HG03095 (cell line): ENCODE measurements at regions not wholly inside any gene's neighbourhood (a gene's known extent, or its start where the extent isn't known, plus 50 kb on each side); places are given as distances from the start of the nearest gene placed in this dataset.
"Not testable (repeated sequence)": the region's sequence is repeated elsewhere in the genome, so short reads cannot be mapped to it uniquely, and the experiment has no call there.

Experiments
- ATAC-seq: cut with Tn5 transposase; IDR thresholded peaks from one replicate; pipeline ENCODE4 v1.9.1; 2021; ENCODE audit warnings: moderate library complexity; ENCODE audit not compliant: unreplicated experiment

DNA sequence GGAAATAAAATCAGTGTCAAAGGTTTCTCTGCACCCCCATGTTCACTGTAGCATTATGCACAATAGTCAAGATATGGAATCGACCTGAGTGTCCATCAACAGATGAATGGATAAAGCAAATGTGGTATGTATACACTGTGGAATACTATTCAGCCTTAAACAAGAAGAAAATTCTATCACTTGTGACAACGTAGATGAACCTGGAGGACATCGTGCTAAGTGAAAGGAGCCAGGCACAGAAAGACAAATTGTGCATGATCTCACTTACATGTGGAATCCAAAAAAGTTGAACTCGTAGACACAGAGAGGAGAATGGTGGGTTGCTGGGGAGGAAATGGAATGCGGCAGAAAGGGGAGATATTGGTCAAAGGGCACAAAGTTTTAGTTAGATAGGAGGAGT is 136.3 kb upstream of the ESR1 start:
- ATAC-seq, result no peak

DNA sequence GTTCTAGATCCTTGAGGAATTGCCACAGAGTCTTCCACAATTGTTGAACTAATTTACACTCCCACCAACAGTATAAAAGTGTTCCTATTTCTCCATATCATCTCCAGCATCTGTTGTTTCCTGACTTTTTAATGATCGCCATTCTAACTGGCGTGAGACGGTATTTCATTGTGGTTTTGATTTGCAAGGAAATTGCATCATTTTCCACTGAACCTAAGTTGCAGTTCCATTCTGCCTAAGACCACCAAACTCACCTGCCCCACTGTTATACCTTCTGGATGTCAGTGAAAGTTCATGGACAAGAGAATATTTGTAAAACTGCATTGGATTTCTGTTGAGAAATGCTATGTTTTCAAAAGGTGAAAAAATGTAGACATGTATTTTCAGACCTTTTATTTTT is 132.9 kb upstream of the ESR1 start:
- no peak for ATAC-seq

DNA sequence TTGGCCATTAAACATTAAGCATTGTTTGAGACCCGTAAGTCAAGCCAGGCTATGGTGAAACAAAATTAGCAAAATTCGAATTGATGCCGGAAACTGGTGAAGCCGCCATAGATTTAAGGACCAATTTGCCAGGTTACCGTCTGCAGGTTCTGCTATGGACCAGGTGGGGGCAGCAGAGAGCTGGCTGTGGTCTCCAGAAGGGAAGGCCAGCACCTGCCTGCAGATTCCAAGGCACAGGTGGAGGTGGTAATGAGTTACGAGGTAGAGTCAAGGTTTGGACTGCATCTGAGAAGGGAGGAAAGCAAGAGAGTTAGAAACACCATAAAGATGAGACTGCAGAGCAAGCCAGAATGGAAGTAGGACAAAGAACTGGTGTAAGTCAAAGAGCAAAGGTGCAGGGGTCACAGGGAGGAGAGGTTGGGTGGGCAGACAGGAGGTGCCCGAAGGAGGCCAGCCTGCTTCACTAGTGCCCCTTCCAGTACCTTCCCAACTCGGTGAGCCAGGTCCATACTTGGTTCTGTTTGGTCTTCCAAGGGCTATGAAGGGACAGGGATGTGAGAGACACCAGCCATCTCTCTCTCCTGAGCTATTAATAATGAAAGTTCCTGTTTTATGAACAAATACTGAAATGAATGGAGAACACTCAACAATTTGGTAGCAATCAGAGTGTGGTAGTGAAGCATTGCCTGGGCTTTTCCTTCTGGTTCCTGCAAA is 131.6 kb upstream of the ESR1 start:
- ATAC-seq, result peak; percentile 93

DNA sequence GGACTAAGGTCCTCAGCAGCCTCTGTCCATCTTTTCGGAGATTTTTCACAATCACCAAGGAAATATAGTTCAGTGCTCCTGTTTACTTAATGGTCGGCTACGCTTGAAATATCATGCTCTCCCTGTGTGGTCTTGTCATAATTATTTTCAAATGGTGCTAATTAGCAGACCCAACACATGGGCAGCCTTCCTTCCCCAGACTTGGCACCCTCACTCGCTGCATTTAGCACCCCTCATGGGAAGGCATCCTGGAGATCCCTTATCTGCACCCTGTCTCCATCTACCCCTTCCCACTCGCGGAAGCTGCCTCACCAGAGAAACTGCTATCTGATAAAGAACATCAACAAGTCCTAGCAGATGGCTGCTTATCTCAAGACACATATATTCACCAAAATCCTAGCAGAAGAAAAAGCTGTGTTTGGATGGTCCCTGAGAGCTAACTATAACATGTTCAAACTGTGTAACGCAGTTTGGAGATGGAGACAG is 131.0 kb upstream of the ESR1 start:
- ATAC-seq, result no peak

DNA sequence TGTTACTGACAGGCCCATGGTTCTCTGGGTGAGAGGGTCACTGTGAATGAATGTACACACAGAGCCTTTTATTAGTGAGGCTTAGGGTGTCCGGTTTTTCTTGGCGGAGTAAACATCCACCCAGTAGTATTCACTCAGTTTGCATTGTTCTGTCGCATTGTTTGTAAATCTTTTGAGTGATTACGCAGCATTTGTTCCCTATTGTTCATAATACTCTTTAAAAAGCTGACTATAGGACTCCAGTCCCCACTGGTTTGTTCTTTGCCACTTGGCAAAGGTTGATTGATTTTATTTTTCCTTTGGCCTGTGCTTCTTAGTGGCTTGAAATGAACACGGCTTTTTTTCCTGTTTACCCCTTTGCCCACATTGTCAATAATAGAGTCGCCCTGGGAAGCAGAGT is 130.1 kb upstream of the ESR1 start:
- no peak for ATAC-seq

DNA sequence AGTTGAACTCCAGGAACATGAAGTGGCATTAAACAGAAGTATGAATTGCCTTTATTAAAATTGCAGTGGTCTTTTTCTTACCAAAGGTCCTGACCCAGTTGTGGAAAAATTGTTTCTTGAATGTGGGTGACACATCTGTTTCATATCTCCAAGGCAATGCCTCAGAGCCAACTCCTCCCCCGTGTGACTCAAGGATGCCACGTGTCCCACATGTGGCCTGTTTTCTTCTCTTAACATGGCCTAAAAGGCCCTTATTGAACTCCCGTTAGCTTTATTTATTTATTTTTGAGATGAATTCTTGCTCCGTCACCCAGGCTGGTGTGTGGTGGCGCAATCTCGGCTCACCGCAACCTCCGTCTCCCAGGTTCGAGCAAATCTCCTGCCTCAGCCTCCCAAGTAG is 128.4 kb upstream of the ESR1 start:
- no peak for ATAC-seq

DNA sequence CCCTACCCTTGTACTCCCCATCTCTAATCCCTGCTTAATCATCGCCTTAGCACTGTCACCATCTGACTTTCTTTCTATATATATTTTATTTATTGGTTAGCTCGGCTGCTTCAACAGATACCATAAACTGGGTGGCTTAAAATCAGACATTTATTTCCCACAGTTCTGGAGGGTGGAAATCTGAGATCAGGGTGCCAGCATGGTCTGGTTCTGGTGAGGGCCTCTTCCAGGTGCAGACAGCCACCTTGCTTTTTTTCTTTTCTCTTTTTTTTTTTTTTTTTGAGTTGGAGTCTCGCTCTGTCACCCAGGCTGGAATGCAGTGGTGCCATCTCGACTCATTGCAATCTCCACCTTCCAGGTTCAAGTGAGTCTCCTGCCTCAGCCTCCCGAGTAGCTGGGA is 127.5 kb upstream of the ESR1 start:
- no peak for ATAC-seq

DNA sequence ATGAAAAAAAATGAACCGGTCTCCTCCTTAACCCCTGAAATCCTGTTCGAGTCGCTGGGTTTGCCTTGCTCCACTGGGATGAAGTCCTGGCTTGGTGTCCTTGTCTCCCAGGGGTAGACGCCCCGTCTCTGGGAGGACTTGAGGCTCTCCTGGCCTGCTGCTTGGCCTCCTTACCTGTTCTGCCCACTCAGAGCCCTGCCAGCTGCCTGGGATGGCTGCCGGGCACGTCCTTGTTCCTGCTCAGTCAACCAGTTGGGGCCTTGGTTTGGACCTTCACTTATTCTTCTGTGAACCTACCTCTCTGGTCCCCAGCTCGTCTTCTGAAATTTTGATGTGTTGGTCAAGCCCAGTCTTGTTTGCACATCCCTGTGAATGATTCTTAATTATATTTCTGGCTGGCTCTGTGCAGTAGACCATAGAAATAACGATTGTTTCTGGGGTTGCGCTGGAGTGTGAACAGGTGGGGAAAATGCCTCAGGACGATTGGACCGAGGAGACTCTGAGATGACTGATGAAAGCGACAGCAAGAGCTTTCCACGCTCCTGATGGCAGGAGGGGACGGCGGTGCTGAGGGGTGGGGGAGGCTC is 126.5 kb upstream of the ESR1 start:
- ATAC-seq, result no peak

DNA sequence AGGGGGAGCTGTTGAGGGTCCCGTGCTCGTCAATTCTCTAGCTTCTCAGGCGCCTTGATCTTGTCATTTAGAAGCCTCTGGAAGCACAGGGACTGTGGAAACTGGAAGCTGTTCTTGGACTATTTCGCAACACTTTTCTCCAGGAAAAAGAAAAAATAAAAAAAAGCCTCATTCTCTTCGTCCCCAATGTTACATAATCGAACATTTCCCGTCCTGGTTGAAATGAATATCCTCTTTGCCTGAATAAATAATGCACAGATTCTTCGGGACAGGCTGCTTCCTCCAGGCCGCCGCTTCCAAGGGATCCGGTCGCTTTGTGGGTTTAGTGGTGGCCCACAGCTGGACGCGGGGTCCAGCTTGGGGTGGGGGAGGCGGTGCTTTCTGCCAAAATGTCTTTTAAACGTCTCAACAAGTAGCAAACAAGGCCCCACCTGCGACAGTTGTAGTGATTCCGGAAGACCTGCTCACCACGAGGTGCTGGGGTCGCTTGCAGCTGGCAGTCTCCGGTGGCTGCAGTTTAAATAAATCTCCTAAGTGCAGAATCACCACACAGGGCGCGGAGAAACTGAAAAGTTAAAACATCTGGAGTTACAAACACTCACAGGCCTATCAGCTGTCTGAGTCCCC is 125.9 kb upstream of the ESR1 start:
- ATAC-seq, result no peak

DNA sequence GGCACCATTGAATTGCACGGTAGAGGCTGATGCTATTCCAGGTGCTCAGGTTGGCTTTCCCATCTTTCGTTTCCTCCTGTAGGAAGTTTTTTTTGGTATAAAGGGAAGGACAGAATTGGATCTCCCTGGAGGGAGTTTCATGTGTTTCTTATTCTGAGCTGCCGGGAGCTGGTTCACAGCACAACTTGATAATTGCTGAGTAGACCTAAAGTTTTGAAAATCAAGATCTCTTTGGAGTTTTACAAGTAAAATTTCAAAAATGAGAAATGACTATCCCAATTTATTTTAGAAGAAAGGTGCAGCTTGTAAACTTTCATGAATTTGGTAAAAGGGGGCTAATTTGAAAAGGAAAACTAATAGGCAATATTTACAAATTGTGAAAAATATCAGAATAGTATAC is 125.2 kb upstream of the ESR1 start:
- no peak for ATAC-seq

DNA sequence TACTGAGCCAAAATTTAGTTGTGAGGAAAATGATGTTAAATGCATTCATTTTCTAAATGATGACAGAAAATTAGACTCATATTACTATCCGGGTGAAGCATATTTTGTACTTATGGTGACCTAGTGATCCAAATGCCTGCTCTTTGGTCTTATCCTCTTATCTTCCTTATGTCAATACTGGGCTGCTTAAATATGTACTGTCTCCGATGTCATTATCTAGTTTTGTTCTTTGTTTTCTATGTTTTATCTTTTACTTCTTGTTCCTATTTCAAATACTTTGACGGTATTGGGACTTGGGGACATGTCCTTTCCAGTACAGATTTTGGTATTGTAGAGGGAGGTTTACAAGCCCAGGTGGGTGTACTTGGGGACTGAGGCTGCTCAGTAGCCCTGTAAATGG is 124.6 kb upstream of the ESR1 start:
- no peak for ATAC-seq

DNA sequence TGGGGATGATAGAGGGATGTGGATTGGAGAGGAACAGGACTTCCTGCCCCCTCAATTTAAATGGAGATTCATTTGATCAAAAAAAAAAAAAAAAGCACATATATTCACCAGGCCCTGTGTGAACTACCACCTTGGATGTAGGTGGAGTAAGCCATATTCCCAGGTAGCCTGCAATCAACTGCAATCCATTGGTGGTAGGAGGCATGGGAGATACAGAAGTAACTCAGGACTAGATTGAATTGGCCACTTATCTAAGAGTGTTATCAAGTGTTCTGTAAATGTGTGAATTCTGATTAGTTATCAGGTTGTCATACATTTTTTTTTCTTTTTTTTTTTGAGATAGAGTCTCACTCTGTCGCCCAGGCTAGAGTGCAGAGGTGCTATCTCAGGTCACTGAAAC is 124.1 kb upstream of the ESR1 start:
- no peak for ATAC-seq

DNA sequence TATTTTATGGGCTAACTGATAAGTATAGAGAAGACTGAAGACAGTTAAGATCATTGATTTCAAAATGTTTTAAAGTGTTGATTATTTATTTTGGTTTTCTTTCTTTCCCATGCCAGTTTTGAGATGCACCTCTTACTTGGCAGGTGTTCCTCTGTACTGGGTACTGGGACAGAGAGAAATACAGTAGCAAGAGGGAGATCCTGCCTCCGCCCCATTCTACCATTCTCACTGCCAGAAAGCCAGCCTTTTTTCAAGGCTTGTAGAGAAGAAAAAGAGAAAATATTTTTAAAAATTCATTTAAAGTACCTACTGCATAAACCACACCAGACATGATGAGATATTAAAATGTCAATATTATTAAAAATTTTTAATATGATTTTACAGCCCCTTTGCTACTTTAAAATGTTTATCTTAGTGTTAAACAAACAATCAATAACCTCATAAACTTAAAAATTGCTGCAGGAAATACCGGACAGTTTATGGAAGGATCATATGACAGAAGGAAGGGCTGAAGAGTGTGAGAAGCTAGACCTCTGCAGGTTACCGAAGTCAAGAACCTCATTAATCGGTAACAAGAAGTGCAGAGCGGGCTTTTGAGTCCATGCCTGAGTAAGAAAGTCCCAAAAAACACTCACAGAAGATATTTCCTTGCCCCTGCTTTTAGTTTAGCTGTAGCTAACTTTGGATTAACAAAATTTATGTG is 117.8 kb upstream of the ESR1 start:
- no peak for ATAC-seq

DNA sequence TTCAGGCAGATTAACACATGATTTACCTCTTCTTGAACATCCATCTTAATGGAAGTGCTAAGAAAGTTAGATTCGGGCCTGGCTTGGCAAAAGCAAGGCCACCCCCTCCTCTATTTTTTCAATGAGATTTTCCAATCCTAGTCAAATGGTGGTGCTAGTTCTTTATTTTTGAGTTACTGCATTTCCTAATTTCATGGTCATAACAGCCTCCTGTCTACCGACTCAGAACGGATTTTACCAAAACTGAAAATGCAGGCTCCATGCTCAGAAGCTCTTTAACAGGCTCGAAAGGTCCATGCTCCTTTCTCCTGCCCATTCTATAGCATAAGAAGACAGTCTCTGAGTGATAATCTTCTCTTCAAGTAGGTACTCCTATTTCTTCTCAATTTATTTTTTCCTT is 117.2 kb upstream of the ESR1 start:
- ATAC-seq, result no peak

DNA sequence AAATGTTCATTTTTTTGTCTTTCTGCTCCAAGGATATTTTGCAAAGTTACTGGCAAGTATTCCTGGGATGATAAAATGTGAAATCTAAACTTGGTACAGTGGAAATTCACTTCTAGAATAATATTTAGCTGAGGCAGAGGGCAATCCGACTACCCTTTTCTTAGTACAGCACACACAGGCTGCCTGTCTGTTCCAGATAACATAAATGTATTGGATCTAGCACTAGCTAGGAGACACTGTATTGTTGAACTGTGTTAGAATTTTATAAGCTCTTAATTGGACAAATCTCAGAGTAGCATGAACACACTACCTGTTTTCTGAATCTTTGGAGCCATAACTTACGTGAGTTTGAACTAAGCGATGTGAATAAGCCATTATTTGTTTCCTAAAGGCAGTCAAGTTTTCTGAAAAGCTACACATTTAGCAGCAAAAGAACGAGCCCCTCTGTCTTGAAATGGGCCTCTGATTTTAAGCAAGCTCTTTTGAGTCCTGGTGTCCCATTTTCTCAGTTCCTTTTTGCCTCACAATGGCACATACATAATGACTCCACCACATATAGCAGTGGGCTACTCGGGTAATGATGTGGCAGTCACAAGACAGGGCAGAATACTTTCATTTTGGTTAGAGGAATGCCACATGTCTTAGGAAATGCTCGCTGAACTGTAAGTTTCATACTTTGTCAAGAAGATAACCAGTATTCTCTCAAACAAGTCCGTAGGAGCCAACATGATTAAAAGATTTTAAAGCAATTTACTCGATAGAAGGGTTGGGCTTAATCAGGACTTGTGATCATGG is 116.5 kb upstream of the ESR1 start:
- ATAC-seq, result peak; percentile 94

DNA sequence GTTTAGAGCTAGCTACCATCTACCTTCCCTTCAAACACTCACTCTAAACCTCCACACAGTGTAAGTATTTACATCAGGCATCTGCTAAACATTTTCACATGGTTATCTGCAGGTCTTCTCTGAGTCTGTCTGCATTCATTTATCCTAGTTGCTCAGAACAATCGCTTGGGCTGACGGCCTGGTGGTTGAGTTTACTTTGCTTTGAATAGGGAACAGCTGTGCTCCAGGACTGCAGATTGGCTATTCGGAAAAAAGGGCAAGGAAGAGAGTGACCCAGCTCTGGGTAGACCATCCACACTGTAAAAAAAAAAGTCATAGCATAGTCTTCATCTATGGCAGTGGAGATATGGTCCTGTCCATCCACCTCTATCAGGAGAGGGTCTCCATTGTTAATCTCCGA is 115.3 kb upstream of the ESR1 start:
- ATAC-seq, result no peak

DNA sequence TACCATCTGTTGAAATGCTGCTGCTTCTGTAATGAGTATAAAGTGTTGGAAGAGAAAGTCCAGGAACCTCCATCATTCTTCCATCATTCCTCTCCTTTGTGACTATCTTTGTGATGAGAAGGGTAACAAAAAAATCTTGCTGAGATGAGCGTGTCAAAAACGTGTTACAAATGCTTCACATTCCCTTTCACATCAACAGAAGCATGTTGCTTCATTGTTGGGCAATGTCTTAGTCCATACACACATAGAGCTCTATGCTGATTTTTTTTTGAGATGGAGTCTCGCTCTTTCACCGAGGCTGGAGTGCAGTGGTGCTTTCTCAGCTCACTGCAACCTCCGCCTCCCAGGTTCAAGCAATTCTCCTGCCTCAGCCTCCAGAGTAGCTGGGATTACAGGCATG is 114.1 kb upstream of the ESR1 start:
- no peak for ATAC-seq

DNA sequence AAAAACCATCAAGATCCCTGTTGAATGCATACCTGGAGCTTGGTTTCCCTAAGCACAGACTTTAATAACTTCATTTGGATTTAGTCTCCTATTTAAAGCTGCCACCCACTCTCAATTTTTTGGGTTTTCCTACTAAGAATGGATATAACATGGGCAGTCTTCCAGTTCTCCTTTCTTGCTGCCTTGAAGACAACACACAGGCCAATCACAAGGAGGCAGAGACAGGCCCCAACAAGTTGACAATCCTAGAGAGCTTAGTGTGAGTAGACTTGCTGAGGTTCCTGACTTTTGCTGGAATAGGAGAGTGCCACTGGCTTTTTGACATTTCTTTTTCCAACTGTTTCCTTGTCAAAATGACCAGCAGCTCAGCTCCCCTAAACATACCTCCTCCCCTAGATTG is 112.3 kb upstream of the ESR1 start:
- no peak for ATAC-seq

DNA sequence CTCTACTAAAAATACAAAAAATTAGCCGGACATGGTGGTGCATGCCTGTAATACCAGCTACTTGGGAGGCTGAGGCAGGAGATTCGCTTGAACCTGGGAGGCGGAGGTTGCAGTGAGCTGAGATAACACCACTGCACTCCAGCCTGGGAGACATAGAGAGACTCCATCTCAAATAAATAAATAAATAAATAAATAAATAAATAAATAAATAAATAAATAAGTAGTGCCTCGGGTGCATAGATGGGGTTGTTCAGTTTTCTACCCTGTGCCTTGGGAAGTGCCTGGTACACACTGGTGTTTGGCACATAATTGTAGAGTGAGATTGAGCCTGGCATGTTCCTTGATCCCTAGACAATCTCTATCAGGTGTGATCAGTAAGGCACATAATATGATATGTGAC is 111.2 kb upstream of the ESR1 start:
- not testable (repeated sequence) for ATAC-seq

DNA sequence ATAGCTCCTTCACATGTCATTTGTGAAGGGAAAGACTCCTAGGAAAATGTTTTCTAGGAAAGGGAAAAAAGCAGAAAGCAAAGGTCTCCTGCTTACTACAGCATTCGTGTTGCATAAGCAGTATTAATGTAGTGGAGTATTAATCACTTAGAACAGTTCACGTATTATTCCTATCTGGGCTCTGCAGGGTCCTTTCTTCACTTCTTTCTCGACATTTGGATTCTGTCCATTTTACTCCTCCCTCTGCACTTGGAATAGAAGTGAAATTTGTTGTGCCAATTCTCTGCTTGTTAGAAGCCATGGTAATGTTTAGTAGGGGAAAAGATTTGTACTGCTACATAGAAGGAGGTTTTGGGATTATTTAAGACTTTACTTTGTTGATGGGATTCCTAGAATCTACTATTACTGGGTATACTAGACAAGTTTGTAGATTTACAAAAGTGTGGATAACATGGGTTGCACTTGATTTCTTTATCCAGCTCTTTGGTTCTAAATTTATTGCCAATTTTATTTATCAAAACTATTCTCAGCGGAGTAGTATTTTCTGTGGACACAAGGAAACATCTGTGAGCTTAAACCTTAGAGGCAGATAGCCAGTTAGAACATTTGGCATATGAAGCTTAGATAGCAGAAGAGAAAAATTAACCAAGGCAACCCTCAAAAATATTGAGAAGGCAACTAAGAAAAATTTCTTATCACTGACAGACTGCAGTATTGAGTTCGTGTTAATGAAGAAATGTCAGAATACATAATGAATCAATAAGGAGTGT is 108.4 kb upstream of the ESR1 start:
- no peak for ATAC-seq
